ENCODE measurements at regions not wholly inside any gene's neighbourhood (a gene's known extent, or its start where the extent isn't known, plus 50 kb on each side); places are given as distances from the start of the nearest gene placed in this dataset.

DNA sequence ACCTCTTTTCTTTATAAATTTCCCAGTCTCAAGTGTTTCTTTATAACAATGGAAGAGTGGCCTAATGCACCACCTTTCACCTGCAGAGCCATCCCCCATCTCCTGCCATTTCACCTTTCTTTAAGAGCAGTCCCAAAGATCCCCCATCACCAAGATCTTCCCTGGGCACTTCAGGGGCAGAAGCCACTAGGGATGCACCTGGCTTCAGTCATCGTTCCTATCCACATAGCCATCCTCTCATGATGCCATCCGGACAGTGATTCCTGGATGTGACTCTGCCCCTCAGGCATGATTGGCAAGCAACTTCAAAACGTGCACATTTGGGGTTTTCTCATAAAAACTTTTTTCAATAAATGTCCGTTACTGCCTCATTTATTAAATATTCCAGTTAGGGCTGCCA, 225.9 kb downstream of the TBXT start:
- H3K27me3 Mint-ChIP-seq (ENCODE audit: unreplicated experiment): no peaks in the 10 kb centered on the region
- no peaks in the 10 kb centered on the region for H3K36me3 Mint-ChIP-seq (ENCODE audit: low read depth, unreplicated experiment)
- no peak overlapping the region for H3K4me3 Mint-ChIP-seq (ENCODE audit: unreplicated experiment)
- no peaks in the 10 kb centered on the region for H3K9me3 Mint-ChIP-seq (ENCODE audit: unreplicated experiment)
- no peak for DNase-seq (ENCODE audit: low spot score)
- H3K4me1 Mint-ChIP-seq (ENCODE audit: unreplicated experiment): no peaks in the 10 kb centered on the region
- TF ChIP-seq, protein P1, sequence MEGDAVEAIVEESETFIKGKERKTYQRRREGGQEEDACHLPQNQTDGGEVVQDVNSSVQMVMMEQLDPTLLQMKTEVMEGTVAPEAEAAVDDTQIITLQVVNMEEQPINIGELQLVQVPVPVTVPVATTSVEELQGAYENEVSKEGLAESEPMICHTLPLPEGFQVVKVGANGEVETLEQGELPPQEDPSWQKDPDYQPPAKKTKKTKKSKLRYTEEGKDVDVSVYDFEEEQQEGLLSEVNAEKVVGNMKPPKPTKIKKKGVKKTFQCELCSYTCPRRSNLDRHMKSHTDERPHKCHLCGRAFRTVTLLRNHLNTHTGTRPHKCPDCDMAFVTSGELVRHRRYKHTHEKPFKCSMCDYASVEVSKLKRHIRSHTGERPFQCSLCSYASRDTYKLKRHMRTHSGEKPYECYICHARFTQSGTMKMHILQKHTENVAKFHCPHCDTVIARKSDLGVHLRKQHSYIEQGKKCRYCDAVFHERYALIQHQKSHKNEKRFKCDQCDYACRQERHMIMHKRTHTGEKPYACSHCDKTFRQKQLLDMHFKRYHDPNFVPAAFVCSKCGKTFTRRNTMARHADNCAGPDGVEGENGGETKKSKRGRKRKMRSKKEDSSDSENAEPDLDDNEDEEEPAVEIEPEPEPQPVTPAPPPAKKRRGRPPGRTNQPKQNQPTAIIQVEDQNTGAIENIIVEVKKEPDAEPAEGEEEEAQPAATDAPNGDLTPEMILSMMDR (IDR thresholded peaks at IDR 0.05; ENCODE audit: unreplicated experiment): no peak
- no peak overlapping the region for H3K27ac Mint-ChIP-seq (ENCODE audit: unreplicated experiment)

GRCh38 chr6:165941249-165941775, 226.3 kb downstream of the TBXT start:
- H3K4me1 Mint-ChIP-seq (ENCODE audit: unreplicated experiment): no peaks in the 10 kb centered on the region
- TF ChIP-seq, protein P1 (IDR thresholded peaks at IDR 0.05; ENCODE audit: unreplicated experiment): no peak
- H3K9me3 Mint-ChIP-seq (ENCODE audit: unreplicated experiment): no peaks in the 10 kb centered on the region
- no peak overlapping the region for H3K4me3 Mint-ChIP-seq (ENCODE audit: unreplicated experiment)
- no peak for DNase-seq (ENCODE audit: low spot score)
- no peaks in the 10 kb centered on the region for H3K27me3 Mint-ChIP-seq (ENCODE audit: unreplicated experiment)
- no peak overlapping the region for H3K27ac Mint-ChIP-seq (ENCODE audit: unreplicated experiment)
- no peaks in the 10 kb centered on the region for H3K36me3 Mint-ChIP-seq (ENCODE audit: low read depth, unreplicated experiment)

DNA sequence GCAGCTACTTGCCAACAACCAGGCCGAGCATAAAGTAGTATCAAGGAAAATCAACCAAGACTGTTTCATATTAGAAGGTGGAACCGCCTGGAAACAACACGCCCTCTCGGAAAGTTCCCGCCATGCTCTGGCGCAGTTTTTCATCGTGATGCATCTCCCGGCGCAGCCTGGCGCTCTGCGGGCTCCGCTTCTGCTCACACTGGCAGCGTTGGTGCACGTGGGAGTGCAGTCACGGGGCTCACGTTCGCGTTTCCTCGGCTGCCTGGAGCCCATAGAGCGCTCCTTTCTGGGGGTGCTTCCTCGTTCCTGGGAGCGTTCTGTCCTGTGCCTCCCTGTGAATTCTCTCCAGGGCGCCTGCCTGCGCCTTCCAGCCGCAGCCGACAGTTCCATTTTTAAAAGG, 227.3 kb downstream of the TBXT start:
- Mint-ChIP-seq H3K9me3 (ENCODE audit: unreplicated experiment) (no peaks in the 10 kb centered on the region), H3K27me3 (ENCODE audit: unreplicated experiment) (no peaks in the 10 kb centered on the region), H3K36me3 (ENCODE audit: low read depth, unreplicated experiment) (no peaks in the 10 kb centered on the region), H3K4me3 (ENCODE audit: unreplicated experiment) (no peak overlapping the region), H3K27ac (ENCODE audit: unreplicated experiment) (no peak overlapping the region), H3K4me1 (ENCODE audit: unreplicated experiment) (no peaks in the 10 kb centered on the region)
- DNase-seq (ENCODE audit: low spot score): no peak
- TF ChIP-seq, protein P1 (IDR thresholded peaks at IDR 0.05; ENCODE audit: unreplicated experiment): no peak

DNA sequence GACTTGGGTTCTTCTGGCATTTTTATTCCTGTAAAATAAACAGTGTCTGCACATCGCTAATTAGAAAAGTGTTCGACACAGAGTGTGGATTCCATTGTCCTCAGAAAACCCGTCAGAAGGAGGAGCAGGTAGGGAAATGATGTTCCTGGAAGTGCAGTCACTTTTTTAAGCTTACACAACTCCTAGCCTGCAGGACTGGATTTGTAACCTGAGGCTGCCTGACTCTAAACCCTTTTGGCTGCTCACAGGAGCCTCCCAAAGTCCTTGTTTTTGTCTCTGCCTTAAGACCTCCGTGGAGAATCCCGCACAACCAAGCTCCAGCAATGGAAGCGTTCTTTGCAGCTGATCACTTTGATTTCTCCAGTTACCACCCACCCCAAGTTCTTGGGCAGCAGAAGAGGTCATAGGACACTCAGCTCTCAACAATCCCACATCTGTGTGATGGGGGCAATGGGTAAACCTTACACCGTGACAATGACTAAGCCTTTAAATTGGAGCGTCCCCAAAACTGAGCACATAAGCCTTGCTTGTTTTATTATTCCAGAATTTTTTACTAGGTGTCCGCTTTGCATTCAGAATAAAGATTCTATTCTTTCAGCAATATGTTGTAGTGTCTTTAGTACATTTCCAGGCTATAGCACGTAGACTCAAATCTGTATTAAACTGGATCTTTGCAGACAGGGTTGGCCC, 227.9 kb downstream of the TBXT start:
- no peaks in the 10 kb centered on the region for H3K27me3 Mint-ChIP-seq (ENCODE audit: unreplicated experiment)
- no peak overlapping the region for H3K27ac Mint-ChIP-seq (ENCODE audit: unreplicated experiment)
- DNase-seq (ENCODE audit: low spot score): no peak
- TF ChIP-seq, protein P1 (IDR thresholded peaks at IDR 0.05; ENCODE audit: unreplicated experiment): no peak
- H3K9me3 Mint-ChIP-seq (ENCODE audit: unreplicated experiment): no peaks in the 10 kb centered on the region
- no peaks in the 10 kb centered on the region for H3K4me1 Mint-ChIP-seq (ENCODE audit: unreplicated experiment)
- H3K36me3 Mint-ChIP-seq (ENCODE audit: low read depth, unreplicated experiment): no peaks in the 10 kb centered on the region
- no peak overlapping the region for H3K4me3 Mint-ChIP-seq (ENCODE audit: unreplicated experiment)

- Mint-ChIP-seq H3K4me3 (ENCODE audit: unreplicated experiment) (no peak overlapping the region), H3K27ac (ENCODE audit: unreplicated experiment) (no peak overlapping the region), H3K9me3 (ENCODE audit: unreplicated experiment) (no peaks in the 10 kb centered on the region), H3K36me3 (ENCODE audit: low read depth, unreplicated experiment) (no peaks in the 10 kb centered on the region), H3K4me1 (ENCODE audit: unreplicated experiment) (no peaks in the 10 kb centered on the region), H3K27me3 (ENCODE audit: unreplicated experiment) (no peaks in the 10 kb centered on the region)
- DNase-seq (ENCODE audit: low spot score): no peak
- TF ChIP-seq, protein P1 (IDR thresholded peaks at IDR 0.05; ENCODE audit: unreplicated experiment): no peak
Measured at GRCh38 chr6:165939047-165939446, 228.6 kb downstream of the TBXT start.

Data from endothelial cell (in vitro differentiated cells).